Erythroblast (primary cell): ENCODE measurements at regions not wholly inside any gene's neighbourhood (a gene's known extent, or its start where the extent isn't known, plus 50 kb on each side); places are given as distances from the start of the nearest gene placed in this dataset.

Source experiments
- GATA1 ChIP-seq: IDR thresholded peaks from 2 replicates; pipeline ENCODE4 v1.6.1; 2011; ENCODE audit warnings: low read depth, mild to moderate bottlenecking, control low read depth, low read length, moderate library complexity
- POLR2A ChIP-seq: IDR thresholded peaks from 2 replicates; pipeline ENCODE4 v1.6.1; 2011; ENCODE audit warnings: mild to moderate bottlenecking, low read length

GRCh38 chr6:94735270-94735669 lies 842.1 kb upstream of the MANEA start:
- TF ChIP-seq POLR2A (no peak), GATA1 (no peak)
